H1 (cell line): ENCODE measurements at regions not wholly inside any gene's neighbourhood (a gene's known extent, or its start where the extent isn't known, plus 50 kb on each side); places are given as distances from the start of the nearest gene placed in this dataset.

ENCODE experiments used
- ATF3 ChIP-seq: IDR thresholded peaks from 2 replicates; pipeline ENCODE4 v1.6.1; 2011; ENCODE audit warnings: low read depth, mild to moderate bottlenecking, low read length; ENCODE audit not compliant: insufficient read depth
- CHD7 ChIP-seq: fragments of 300-600 bp; sonication (generic); IDR thresholded peaks from 2 replicates; pipeline ENCODE4 v1.7.1; 2012; ENCODE audit warnings: low read length, moderate library complexity, mild to moderate bottlenecking, inconsistent platforms; ENCODE audit not compliant: insufficient replicate concordance
- EP300 ChIP-seq, 2 experiments: IDR thresholded peaks; 1 replicate in 1 of 2; 2 replicates in 1 of 2; pipeline ENCODE4 v1.6.1; 2011 to 2012; ENCODE audit warnings: low read depth in 2 of 2, low read length in 2 of 2, mild to moderate bottlenecking in 2 of 2, borderline replicate concordance in 1 of 2, inconsistent platforms in 1 of 2, moderate library complexity in 1 of 2
- EZH2 ChIP-seq: fragments of 200-600 bp; sonication (generic); IDR thresholded peaks from 2 replicates; pipeline ENCODE4 v1.7.1; 2012; ENCODE audit warnings: low read depth, mild to moderate bottlenecking, moderate library complexity, low read length, inconsistent platforms; ENCODE audit not compliant: severe bottlenecking
- MAFK ChIP-seq: IDR thresholded peaks from 2 replicates; pipeline ENCODE4 v1.6.1; 2012; ENCODE audit warnings: low read depth, mild to moderate bottlenecking, improper control_type of control experiment, low read length
- TAF7 ChIP-seq: optimal IDR thresholded peaks from 2 replicates; pipeline ENCODE3; 2011; ENCODE audit warnings: low read depth, mild to moderate bottlenecking, inconsistent platforms, low read length, moderate library complexity, borderline replicate concordance

- TF ChIP-seq CHD7: no peak
- no peak for TF ChIP-seq ATF3
- TF ChIP-seq EZH2: no peak
- TF ChIP-seq EP300 (IDR thresholded peaks at IDR 0.05; ENCODE audit: borderline replicate concordance in 1 of 2, low read depth in 2 of 2, low read length in 2 of 2): no peak
- no peak for TF ChIP-seq TAF7
- no peak for TF ChIP-seq MAFK
- TF ChIP-seq, all 59 proteins: peak for 0
Observed at GRCh38 chr1:68814067-68814466, 317.2 kb upstream of the DEPDC1 start (continued).
